ENCODE measurements at regions not wholly inside any gene's neighbourhood (a gene's known extent, or its start where the extent isn't known, plus 50 kb on each side); places are given as distances from the start of the nearest gene placed in this dataset.

DNA sequence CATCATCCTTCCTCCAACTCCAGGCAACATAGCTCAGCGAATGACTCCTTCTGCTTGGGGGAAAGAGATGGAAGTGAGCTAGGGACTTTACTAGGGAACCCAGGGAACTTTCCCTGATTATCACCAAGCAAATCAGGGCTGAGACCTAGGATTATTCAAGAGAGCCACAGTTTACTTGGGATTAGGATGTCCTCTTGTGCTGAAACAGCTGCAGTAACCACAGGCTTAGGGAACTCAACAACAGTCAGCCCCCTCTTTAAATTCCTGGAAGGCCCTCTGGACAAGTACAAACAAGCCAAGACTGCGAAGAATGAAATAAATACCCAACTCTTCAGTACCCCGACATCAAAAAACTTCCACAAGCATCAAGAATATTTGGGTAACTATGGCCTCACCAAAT, 700.9 kb downstream of the COL12A1 start:
- TF ChIP-seq, protein P1, sequence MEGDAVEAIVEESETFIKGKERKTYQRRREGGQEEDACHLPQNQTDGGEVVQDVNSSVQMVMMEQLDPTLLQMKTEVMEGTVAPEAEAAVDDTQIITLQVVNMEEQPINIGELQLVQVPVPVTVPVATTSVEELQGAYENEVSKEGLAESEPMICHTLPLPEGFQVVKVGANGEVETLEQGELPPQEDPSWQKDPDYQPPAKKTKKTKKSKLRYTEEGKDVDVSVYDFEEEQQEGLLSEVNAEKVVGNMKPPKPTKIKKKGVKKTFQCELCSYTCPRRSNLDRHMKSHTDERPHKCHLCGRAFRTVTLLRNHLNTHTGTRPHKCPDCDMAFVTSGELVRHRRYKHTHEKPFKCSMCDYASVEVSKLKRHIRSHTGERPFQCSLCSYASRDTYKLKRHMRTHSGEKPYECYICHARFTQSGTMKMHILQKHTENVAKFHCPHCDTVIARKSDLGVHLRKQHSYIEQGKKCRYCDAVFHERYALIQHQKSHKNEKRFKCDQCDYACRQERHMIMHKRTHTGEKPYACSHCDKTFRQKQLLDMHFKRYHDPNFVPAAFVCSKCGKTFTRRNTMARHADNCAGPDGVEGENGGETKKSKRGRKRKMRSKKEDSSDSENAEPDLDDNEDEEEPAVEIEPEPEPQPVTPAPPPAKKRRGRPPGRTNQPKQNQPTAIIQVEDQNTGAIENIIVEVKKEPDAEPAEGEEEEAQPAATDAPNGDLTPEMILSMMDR (conservative IDR thresholded peaks at IDR 0.05) = no peak
- TF ChIP-seq ZFX (IDR thresholded peaks at IDR 0.05) = no peak
